Umbilical cord (tissue), 1 donor: ENCODE measurements at regions not wholly inside any gene's neighbourhood (a gene's known extent, or its start where the extent isn't known, plus 50 kb on each side); places are given as distances from the start of the nearest gene placed in this dataset.

Experiments used
- DNase-seq: peaks from one replicate; pipeline ENCODE4 v3.0.0-alpha.2; 2015; ENCODE audit warnings: low spot score

DNA sequence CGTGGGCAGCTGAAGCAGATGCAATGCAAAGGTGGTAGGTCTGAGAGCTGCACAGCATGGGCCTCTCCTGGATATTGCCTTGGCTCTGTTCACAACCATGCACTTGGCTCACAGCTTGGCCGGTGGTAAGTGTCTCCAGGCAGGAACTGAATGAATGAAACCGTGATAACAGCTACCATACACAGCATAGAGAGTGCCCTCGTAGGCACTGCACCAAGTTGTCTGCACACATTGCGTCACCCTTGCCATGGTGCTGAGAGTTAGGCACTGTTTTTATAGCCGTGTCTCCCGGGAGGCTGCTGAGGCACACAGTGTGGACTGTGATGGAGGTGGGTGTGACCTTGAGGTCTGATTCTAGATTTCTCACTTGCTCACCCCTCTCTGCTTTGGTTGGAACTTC is 157.6 kb upstream of the VASH1 start:
- DNase-seq: no peak

- DNase-seq: no peak
These were observed 153.8 kb upstream of the VASH1 start for GRCh38 chr14:76607510-76607909.

GRCh38 chr14:76612654-76613053 is 148.6 kb upstream of the VASH1 start:
- DNase-seq: no peak

- DNase-seq: no peak
These were observed 147.7 kb upstream of the VASH1 start for GRCh38 chr14:76613616-76614015.

- DNase-seq: no peak
These were observed 145.9 kb upstream of the VASH1 start for GRCh38 chr14:76615331-76615730.

DNA sequence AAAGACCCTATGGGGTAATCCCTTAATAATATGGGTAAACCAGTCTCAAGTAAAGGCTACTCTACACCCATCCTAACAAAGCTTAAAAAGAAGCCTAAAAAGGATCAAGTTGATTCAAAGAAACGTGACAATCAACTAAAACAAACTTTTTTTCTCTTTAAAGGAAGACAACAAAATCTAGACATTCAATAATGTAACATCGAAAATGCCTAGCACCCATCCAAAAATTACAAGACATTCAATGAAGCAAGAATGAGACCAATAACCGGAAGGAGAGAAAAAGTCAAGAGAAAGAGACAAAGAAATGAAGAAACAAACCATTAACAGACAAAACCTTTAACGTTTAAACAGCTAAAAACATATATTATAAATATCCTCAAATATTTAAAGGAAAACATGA is 143.8 kb upstream of the VASH1 start:
- DNase-seq: no peak

DNA sequence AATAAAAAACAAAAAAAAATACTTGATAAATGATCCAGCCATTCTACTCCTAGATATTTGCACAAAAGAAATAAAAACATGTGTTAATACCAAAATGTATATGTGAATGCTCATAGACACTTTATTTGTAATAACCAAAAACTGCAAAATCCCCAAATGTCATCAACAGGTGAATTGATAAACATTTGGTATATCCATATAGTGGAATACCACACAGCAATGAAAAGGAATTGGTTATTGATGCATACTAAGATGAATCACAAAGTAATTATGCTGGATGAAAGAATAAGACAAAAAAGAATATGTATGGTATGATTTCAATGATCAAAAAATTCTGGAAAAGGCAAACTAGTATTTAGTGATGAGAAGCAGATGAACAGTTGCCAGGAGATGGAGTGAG is 124.7 kb upstream of the VASH1 start:
- no peak for DNase-seq

- DNase-seq: peak; percentile 84
These were observed 122.4 kb upstream of the VASH1 start for GRCh38 chr14:76638841-76639240.

- no peak for DNase-seq
These were observed 121.5 kb upstream of the VASH1 start for GRCh38 chr14:76639606-76640229.

DNA sequence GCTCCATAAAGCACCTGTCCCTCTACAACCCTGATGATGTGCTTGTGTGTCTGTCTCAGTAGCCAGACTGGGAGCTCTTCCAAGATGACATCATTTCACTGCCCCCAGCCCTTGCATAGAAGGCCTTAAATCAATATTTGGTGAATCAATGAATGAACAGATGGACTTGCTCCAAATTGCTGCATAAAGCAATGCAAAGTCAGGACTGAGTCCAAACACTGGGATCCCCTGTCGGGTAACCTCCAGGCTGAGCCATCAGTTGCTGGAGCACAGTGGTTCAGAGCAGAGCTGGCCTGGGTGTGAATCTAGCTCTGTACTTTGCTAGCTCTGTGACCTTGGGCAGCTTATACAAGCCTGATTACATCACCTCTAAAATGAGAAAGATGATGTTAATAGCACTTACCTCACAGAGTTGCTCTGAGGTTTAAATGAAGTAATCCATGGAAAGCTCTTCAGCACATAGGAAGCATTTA is 120.3 kb upstream of the VASH1 start:
- no peak for DNase-seq

- no peak for DNase-seq
These were observed 119.7 kb upstream of the VASH1 start for GRCh38 chr14:76641541-76641940.

- DNase-seq: no peak
These were observed 117.4 kb upstream of the VASH1 start for GRCh38 chr14:76643887-76644286.

GRCh38 chr14:76644855-76645518 is 116.3 kb upstream of the VASH1 start:
- DNase-seq: peak; percentile 50

- peak; percentile 37 for DNase-seq
These were observed 113.5 kb upstream of the VASH1 start for GRCh38 chr14:76647697-76648298.

DNA sequence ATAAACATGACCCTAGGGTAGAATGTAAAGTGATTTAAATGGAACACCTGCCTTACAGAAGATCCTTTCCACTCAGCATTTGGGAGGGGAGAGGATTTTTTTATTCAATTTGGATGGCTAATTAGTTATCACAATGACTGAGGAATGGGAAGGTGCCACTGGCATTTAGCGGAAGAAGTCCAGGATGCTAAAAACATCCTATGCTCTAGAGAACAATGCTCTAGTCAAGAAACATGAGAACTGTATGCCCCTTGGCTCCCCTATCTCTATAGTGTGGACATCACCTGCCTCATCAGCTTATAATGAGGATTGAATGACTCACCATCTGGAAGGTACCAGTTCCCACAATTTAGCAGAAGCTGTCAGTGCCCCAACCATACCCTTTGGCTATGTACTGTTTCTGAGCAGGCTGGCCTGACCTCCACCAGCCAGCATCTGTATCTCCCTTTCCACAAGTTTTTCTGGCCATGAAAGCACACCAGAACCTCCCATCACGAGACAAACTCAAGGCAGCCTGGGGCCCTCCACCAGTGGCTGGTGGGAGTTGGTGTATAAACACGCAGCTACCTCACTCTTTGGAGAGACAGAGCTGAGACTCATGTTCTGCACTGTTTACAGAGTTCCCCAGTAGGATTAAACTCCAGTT is 109.7 kb upstream of the VASH1 start:
- DNase-seq: no peak

DNA sequence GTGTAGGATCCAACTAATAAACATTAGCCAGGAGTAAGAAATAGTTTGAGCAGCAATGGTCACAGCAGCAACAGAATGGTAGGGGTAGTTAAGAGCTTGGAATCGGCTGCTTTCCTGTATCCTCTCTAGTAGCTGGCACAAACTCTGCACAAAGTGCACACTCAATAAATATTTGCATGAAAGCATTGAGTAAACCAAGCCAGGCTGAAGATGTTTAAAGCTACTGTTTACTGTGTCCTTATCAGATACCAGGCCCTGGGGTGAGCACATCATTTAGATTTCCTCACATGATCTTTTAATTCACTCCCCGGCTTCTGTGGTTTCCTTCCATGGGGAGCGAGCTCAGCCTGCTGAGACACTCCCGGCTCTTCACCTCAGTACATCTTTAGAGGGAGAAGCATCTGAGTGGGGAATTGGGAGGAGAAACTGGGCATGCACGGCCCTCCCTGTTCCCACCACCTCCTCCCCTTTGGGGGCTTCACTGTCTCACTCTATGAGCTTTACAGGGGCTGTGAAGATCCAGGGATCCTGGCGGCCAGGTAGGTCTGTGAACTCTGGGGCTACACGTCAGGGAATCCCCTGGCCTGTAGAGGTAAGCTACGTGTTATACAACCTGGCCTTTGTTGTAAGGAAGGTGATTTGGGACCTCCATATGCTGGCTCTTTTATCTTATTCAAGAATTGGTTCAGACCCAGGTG is 107.2 kb upstream of the VASH1 start:
- DNase-seq: no peak

DNA sequence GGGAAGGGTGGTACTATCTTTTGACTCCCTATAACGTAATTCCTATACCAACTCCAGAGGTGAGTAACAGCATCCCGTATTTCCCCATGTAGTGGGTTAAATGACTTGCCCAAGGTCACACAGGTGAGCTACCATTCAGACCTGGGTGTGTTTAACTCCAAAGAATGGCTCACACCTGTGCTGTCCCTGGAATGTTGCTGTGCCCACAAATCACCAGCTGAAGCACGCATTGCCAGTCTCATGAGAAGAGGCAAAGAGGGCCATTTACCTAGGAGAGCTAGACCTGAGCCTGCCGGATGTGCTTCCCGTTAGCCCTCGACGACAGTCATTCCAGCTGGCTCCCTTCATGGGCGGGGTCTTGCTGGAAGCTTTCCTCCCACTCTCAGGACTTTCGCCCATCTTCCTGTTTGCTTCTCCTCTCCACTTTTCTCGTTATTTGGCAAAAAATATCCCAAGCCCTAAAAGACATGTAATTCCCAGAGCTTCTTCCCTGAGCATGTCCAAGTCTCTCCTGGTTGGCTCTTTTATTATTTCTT is 106.6 kb upstream of the VASH1 start:
- no peak for DNase-seq

- no peak for DNase-seq
These were observed 105.9 kb upstream of the VASH1 start for GRCh38 chr14:76655331-76655730.

DNA sequence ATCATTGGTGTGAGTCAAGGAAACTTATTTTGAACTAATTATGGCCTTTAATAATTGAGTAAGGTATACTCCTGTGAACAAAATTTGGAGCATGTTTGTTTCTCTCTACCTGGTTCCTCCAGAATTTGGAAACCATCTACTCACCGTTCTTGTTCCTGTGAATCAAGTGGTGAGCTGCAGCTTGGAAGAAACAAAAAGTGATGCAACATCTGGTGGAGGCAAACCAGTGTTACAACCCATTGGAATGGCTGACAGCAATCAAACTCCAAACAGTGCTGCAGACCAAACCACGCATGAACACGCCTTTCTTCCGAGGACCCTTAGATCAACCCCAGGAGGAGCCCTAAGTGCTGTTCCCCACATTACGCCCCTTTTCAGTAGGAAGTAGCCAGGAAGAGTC is 104.7 kb upstream of the VASH1 start:
- DNase-seq: no peak

- DNase-seq: no peak
These were observed 103.9 kb upstream of the VASH1 start for GRCh38 chr14:76657404-76657803.

DNA sequence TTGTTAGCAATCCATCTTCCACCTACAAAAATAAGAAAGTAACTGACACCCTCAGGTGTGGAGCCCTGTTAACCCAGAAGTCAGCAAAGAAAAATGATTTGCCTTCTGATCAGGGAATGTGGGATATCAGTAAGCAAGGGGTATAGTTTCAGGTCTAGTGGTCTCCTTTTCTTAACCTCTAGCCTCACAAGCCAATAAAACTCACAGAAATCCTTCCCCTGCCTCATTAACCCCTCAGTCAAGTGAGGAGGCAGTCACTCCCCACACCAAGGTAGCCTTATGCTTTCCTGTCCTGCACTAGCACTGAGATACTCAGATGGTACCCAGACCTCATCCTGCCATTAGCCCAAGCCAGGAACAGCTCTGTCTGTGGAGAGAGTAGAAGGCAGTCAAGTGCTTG is 103.4 kb upstream of the VASH1 start:
- DNase-seq: no peak

- DNase-seq: no peak
These were observed 98.7 kb upstream of the VASH1 start for GRCh38 chr14:76662580-76662979.
